WERI-Rb-1 (cell line): ENCODE measurements at regions not wholly inside any gene's neighbourhood (a gene's known extent, or its start where the extent isn't known, plus 50 kb on each side); places are given as distances from the start of the nearest gene placed in this dataset.

Source experiments
- DNase-seq: peaks from one replicate; pipeline ENCODE4 v3.0.0-alpha.2; 2020
- H3K27ac ChIP-seq: fragments of 250-450 bp; sonication (Bioruptor Pico); 2 replicates; pipeline ENCODE4 v1.5.1; 2020; ENCODE audit warnings: mild to moderate bottlenecking, moderate library complexity
- H3K27me3 ChIP-seq: fragments of 250-450 bp; sonication (Bioruptor Pico); 2 replicates; pipeline ENCODE4 v1.5.1; 2021; ENCODE audit warnings: mild to moderate bottlenecking, low read depth, moderate library complexity; ENCODE audit not compliant: insufficient read depth, severe bottlenecking
- H3K36me3 ChIP-seq: fragments of 250-450 bp; sonication (Bioruptor Pico); 2 replicates; pipeline ENCODE4 v1.5.1; 2020; ENCODE audit warnings: mild to moderate bottlenecking, moderate library complexity
- H3K4me3 ChIP-seq: 2 replicates; pipeline ENCODE4 v1.5.1; 2011; ENCODE audit warnings: low read depth, mild to moderate bottlenecking, control low read depth, low read length
- H3K9me3 ChIP-seq: fragments of 250-450 bp; sonication (Bioruptor Pico); 2 replicates; pipeline ENCODE4 v1.5.1; 2021; ENCODE audit warnings: mild to moderate bottlenecking, moderate library complexity; ENCODE audit not compliant: severe bottlenecking
- TF ChIP-seq, protein P1 (sequence below): IDR thresholded peaks from 2 replicates; pipeline ENCODE4 v1.5.1; 2011; ENCODE audit warnings: low read depth, mild to moderate bottlenecking, control low read depth, inconsistent platforms, low read length

DNA sequence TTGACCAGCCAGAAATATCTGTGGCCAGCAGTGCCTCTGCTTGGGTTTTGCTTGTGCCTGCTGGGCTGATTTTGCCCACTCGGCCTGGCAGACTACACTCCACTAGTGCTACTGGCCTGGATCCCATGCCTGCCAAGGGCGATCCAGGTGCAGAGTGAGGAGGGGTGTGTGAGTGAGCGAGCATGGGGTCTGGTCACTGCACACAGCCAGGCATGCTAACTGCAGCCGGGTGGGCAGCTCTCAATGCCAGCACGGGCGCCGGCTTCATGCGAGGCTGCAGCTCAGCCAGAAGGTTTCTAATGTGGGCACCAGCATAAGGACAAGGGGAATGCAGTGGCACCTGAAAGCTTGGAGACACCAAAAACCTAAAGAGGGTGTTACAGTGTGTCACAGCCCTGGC is 1161.4 kb downstream of the FSTL5 start:
- Histone ChIP-seq H3K4me3 (no peak overlapping the region), H3K9me3 (no peaks in the 10 kb centered on the region), H3K27ac (no peak overlapping the region), H3K27me3 (no peaks in the 10 kb centered on the region), H3K36me3 (no peaks in the 10 kb centered on the region)
- TF ChIP-seq, protein P1, sequence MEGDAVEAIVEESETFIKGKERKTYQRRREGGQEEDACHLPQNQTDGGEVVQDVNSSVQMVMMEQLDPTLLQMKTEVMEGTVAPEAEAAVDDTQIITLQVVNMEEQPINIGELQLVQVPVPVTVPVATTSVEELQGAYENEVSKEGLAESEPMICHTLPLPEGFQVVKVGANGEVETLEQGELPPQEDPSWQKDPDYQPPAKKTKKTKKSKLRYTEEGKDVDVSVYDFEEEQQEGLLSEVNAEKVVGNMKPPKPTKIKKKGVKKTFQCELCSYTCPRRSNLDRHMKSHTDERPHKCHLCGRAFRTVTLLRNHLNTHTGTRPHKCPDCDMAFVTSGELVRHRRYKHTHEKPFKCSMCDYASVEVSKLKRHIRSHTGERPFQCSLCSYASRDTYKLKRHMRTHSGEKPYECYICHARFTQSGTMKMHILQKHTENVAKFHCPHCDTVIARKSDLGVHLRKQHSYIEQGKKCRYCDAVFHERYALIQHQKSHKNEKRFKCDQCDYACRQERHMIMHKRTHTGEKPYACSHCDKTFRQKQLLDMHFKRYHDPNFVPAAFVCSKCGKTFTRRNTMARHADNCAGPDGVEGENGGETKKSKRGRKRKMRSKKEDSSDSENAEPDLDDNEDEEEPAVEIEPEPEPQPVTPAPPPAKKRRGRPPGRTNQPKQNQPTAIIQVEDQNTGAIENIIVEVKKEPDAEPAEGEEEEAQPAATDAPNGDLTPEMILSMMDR, result no peak
- no peak for DNase-seq

DNA sequence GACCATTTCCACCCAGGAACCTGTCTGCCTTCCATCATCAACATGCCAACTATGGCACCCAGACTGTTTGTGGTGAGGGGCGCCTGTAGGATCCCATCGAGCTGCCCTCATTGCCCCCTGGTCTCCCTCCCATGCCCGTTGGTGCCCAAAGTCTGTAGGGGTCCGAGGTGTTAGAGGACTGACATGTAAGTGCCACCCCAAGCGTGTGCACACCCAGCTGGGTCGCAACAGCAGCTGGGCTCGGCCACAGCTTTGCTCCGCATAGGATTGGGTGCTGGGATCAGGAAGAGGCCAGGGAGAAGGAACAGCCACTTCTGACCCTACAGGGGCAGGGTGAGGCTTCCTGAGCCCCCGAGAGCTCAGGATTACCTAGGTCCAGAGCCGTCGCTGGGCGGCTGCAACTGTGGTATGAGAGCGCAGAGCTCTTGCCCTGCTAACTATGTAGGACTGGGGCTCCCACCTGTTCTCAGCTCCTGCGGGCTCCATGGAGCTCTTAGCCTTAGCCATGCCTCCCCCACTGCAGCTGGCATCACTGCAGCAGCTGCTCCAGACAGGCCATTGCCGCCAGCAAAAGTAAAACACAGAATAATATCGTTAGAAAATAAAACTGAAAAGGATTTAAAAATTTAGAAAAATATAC is 1160.3 kb downstream of the FSTL5 start:
- no peak overlapping the region for H3K27ac ChIP-seq
- no peaks in the 10 kb centered on the region for H3K27me3 ChIP-seq
- TF ChIP-seq, protein P1, result no peak
- no peaks in the 10 kb centered on the region for H3K9me3 ChIP-seq
- H3K36me3 ChIP-seq, result no peaks in the 10 kb centered on the region
- no peak overlapping the region for H3K4me3 ChIP-seq
- DNase-seq, result no peak

DNA sequence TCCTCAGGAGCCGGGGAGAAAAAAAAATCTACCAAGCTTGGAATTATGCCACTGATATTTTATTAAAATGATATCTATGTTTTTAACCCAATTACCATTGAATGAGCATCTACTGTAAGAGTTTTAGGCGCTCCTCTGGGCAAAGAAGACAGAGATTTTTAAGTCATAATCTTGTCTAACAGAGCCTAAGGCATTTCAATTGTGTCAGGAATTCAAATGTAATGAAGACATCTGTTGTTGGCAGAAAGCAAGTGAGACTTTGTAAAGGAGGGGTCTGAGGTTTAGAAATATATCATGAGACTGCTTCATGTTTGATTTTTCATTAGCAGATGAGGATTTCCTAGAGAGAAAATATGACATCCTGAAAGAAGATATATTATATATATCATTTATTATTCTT is 1158.1 kb downstream of the FSTL5 start:
- no peak overlapping the region for H3K27ac ChIP-seq
- TF ChIP-seq, protein P1, result no peak
- no peaks in the 10 kb centered on the region for H3K36me3 ChIP-seq
- no peaks in the 10 kb centered on the region for H3K27me3 ChIP-seq
- no peaks in the 10 kb centered on the region for H3K9me3 ChIP-seq
- no peak for DNase-seq
- H3K4me3 ChIP-seq, result no peak overlapping the region

DNA sequence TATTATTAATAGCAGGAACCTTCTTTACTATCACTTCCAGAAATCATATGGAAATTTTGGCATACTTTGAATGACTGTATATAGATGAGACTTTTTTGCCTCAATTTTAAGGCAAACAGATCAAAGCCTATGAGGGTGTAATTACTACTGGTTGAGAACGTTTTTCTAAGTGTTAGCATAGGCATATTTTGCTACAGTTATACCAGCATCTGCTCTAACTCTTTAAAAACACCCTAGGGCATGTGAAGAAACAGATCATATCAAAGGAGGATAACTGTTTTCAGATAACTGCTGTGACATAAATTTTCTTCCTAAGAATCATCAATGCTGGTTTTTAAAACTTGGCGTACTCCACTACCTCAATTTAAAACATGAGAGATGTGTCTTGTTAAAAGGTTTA is 1155.3 kb downstream of the FSTL5 start:
- Histone ChIP-seq H3K27me3 (no peaks in the 10 kb centered on the region), H3K36me3 (no peaks in the 10 kb centered on the region), H3K9me3 (no peaks in the 10 kb centered on the region), H3K4me3 (no peak overlapping the region), H3K27ac (no peak overlapping the region)
- TF ChIP-seq, protein P1, result no peak
- no peak for DNase-seq

DNA sequence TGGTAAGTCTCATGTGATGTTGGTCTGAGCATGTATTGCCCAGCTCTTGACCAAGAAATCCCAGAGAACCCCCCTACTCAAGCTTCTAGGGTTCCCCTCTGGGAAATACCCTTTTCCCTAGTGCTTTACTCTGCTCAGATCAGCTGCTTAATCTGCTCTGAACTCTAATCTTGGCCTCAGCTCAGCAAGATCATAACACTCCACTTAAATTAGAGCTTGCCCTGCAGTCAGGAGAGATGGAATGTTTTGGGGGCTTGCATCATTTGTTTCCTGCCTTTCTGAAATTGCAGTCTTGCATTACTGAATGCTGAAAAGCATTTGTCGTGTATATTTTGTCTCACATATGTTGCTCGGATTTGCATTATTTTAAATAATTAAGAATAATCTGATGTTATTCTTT is 1153.6 kb downstream of the FSTL5 start:
- H3K36me3 ChIP-seq, result no peaks in the 10 kb centered on the region
- TF ChIP-seq, protein P1, result no peak
- H3K27me3 ChIP-seq, result no peaks in the 10 kb centered on the region
- no peak overlapping the region for H3K27ac ChIP-seq
- peak; percentile 33 for DNase-seq
- no peaks in the 10 kb centered on the region for H3K9me3 ChIP-seq
- no peak overlapping the region for H3K4me3 ChIP-seq
